GM20000 (cell line): ENCODE measurements at regions not wholly inside any gene's neighbourhood (a gene's known extent, or its start where the extent isn't known, plus 50 kb on each side); places are given as distances from the start of the nearest gene placed in this dataset.

Experiments
- DNase-seq: peaks from one replicate; pipeline ENCODE4 v3.0.0; 2012; ENCODE audit warnings: low spot score
- CTCF ChIP-seq: IDR thresholded peaks from 2 replicates; pipeline ENCODE4 v1.5.1; 2012; ENCODE audit warnings: mild to moderate bottlenecking, control low read depth; ENCODE audit errors: extremely low read depth, missing control alignments

- no peak for TF ChIP-seq CTCF
- no peak for DNase-seq
Observed at GRCh38 chr2:7523481-7524120, 606.4 kb downstream of the RNF144A start.

GRCh38 chr2:7524195-7524594, 607.0 kb downstream of the RNF144A start:
- no peak for TF ChIP-seq CTCF

GRCh38 chr2:7525746-7526145, 608.5 kb downstream of the RNF144A start:
- DNase-seq, result no peak
- TF ChIP-seq CTCF, result no peak

More at GRCh38 chr2:7524195-7524594, 607.0 kb downstream of the RNF144A start:
- no peak for DNase-seq

GRCh38 chr2:7527165-7527722, 610.0 kb downstream of the RNF144A start:
- no peak for TF ChIP-seq CTCF
- no peak for DNase-seq

GRCh38 chr2:7530001-7530400, 612.8 kb downstream of the RNF144A start:
- TF ChIP-seq CTCF, result no peak
- no peak for DNase-seq

GRCh38 chr2:7539077-7539476, 621.9 kb downstream of the RNF144A start:
- no peak for TF ChIP-seq CTCF
- no peak for DNase-seq

GRCh38 chr2:7539760-7540159, 622.5 kb downstream of the RNF144A start:
- no peak for TF ChIP-seq CTCF
- no peak for DNase-seq
